IMR-90 (cell line): ENCODE measurements at regions not wholly inside any gene's neighbourhood (a gene's known extent, or its start where the extent isn't known, plus 50 kb on each side); places are given as distances from the start of the nearest gene placed in this dataset.

ENCODE experiments used
- ATAC-seq: fragments of 200-7000 bp; cut with Tn5 transposase; 2 replicates; pipeline ENCODE4 v1.9.1; 2020; ENCODE audit warnings: low read depth, mild to moderate bottlenecking, moderate library complexity
- BruUV-seq: library from RNA; stranded (reverse); fragments of 400-500 nt; replicated peaks from 2 replicates; lab custom pipeline; 2021; lab: Mats Ljungman, UMichigan
- CTCF ChIA-PET: fragments of 300-600 bp; formaldehyde crosslinking; extraction: SDS; loops from one replicate; lab custom pipeline; 2021; ENCODE audit warnings: antibody characterized with exemption; lab: Yijun Ruan, JAX
- POLR2A ChIA-PET: fragments of 300-600 bp; sonication (Branson Sonifier 250); formaldehyde crosslinking; loops from one replicate; lab custom pipeline; 2022; ENCODE audit warnings: antibody characterized with exemption; ENCODE audit not compliant: unreplicated experiment; lab: Charles Lee
- DNase-seq: peaks from one replicate; pipeline ENCODE4 v3.0.0; 2013
- H2AFZ ChIP-seq: replicated peaks from 2 replicates; pipeline ENCODE3; 2013; ENCODE audit warnings: low read length, mild to moderate bottlenecking; ENCODE audit not compliant: poor library complexity
- H2AK5ac ChIP-seq: 2 replicates; pipeline ENCODE4 v1.6.1; 2013; ENCODE audit warnings: low read depth, low read length, inconsistent platforms
- H2AK9ac ChIP-seq: replicated peaks from 2 replicates; pipeline ENCODE3; 2013; ENCODE audit warnings: mild to moderate bottlenecking, low read depth, low read length, moderate library complexity; ENCODE audit not compliant: poor library complexity
- H2BK120ac ChIP-seq: 2 replicates; pipeline ENCODE4 v1.6.1; 2013; ENCODE audit warnings: low read depth, low read length, inconsistent platforms
- H2BK15ac ChIP-seq: 3 replicates; pipeline ENCODE4 v1.6.1; 2013; ENCODE audit warnings: low read depth, low read length, inconsistent platforms
- H2BK20ac ChIP-seq: 2 replicates; pipeline ENCODE4 v1.6.1; 2013; ENCODE audit warnings: low read depth, mild to moderate bottlenecking, inconsistent platforms, low read length, moderate library complexity
- H2BK5ac ChIP-seq: 2 replicates; pipeline ENCODE4 v1.6.1; 2013; ENCODE audit warnings: mild to moderate bottlenecking, low read depth, low read length, inconsistent platforms; ENCODE audit not compliant: poor library complexity, severe bottlenecking
- H3K14ac ChIP-seq: replicated peaks from 2 replicates; pipeline ENCODE4 v1.6.1; 2013; ENCODE audit warnings: low read depth, low read length, inconsistent platforms
- H3K18ac ChIP-seq: 2 replicates; pipeline ENCODE4 v1.6.1; 2013; ENCODE audit warnings: low read depth, low read length, control low read depth
- H3K23ac ChIP-seq: 2 replicates; pipeline ENCODE4 v1.6.1; 2013; ENCODE audit warnings: low read depth, low read length, inconsistent platforms
- H3K27ac ChIP-seq: 2 replicates; pipeline ENCODE4 v1.5.1; 2013; ENCODE audit warnings: mild to moderate bottlenecking, control low read depth, low read length; ENCODE audit not compliant: insufficient read depth
- H3K27me3 ChIP-seq: 2 replicates; pipeline ENCODE4 v1.6.1; 2013; ENCODE audit warnings: low read length; ENCODE audit not compliant: control insufficient read depth, insufficient read depth
- H3K36me3 ChIP-seq: 2 replicates; pipeline ENCODE4 v1.6.1; 2013; ENCODE audit warnings: low read length, mixed read lengths; ENCODE audit not compliant: control insufficient read depth, insufficient read depth
- H3K4ac ChIP-seq: 2 replicates; pipeline ENCODE4 v1.6.1; 2013; ENCODE audit warnings: low read depth, low read length, inconsistent platforms
- H3K4me1 ChIP-seq: 2 replicates; pipeline ENCODE4 v1.6.1; 2013; ENCODE audit warnings: low read length, mixed read lengths; ENCODE audit not compliant: control insufficient read depth, insufficient read depth
- H3K4me2 ChIP-seq: 2 replicates; pipeline ENCODE4 v1.6.1; 2013; ENCODE audit warnings: low read depth, mild to moderate bottlenecking, control low read depth, low read length, moderate library complexity
- H3K4me3 ChIP-seq: 2 replicates; pipeline ENCODE4 v1.5.1; 2013; ENCODE audit warnings: low read depth, mild to moderate bottlenecking, control low read depth, low read length, moderate library complexity; ENCODE audit not compliant: insufficient read depth
- H3K56ac ChIP-seq: 2 replicates; pipeline ENCODE4 v1.6.1; 2013; ENCODE audit warnings: low read length, inconsistent platforms; ENCODE audit not compliant: insufficient read depth; ENCODE audit errors: extremely low read depth
- H3K79me1 ChIP-seq, 2 experiments: 2 replicates each; pipeline ENCODE4 v1.6.1; 2013; ENCODE audit warnings: low read length in 2 of 2, inconsistent platforms in 1 of 2, low read depth in 1 of 2
- H3K9ac ChIP-seq: 2 replicates; pipeline ENCODE4 v1.6.1; 2013; ENCODE audit warnings: low read depth, low read length, control low read depth
- H3K9me1 ChIP-seq: 2 replicates; pipeline ENCODE4 v1.6.1; 2013; ENCODE audit warnings: low read length, inconsistent platforms; ENCODE audit not compliant: insufficient read depth
- H3K9me3 ChIP-seq: 2 replicates; pipeline ENCODE4 v1.6.1; 2013; ENCODE audit warnings: low read length; ENCODE audit not compliant: control insufficient read depth, insufficient read depth
- H4K20me1 ChIP-seq: 2 replicates; pipeline ENCODE4 v1.6.1; 2013; ENCODE audit warnings: low read length, inconsistent platforms; ENCODE audit not compliant: insufficient read depth
- H4K5ac ChIP-seq: 2 replicates; pipeline ENCODE4 v1.6.1; 2013; ENCODE audit warnings: mild to moderate bottlenecking, low read depth, low read length, control low read depth
- H4K8ac ChIP-seq, 2 experiments: 2 replicates each; pipeline ENCODE4 v1.6.1; 2013; ENCODE audit warnings: low read depth in 2 of 2, low read length in 2 of 2, control low read depth in 1 of 2, inconsistent platforms in 1 of 2
- H4K91ac ChIP-seq: 2 replicates; pipeline ENCODE4 v1.6.1; 2013; ENCODE audit warnings: low read depth, low read length, inconsistent platforms; ENCODE audit not compliant: insufficient read depth
- BHLHE40 ChIP-seq: fragments of 150-350 bp; IDR thresholded peaks from 2 replicates; pipeline ENCODE4 v1.6.1; 2016; ENCODE audit warnings: mild to moderate bottlenecking, low read depth, low read length
- ELK1 ChIP-seq: fragments of 150-350 bp; IDR thresholded peaks from 2 replicates; pipeline ENCODE4 v1.6.1; 2016; ENCODE audit warnings: low read depth, mild to moderate bottlenecking, low read length, moderate library complexity, borderline replicate concordance
- FOS ChIP-seq: fragments of 150-350 bp; IDR thresholded peaks from 2 replicates; pipeline ENCODE4 v1.6.1; 2016; ENCODE audit warnings: low read depth, low read length
- MXI1 ChIP-seq: IDR thresholded peaks from 2 replicates; pipeline ENCODE4 v1.6.1; 2012; ENCODE audit warnings: low read depth, mild to moderate bottlenecking, low read length, moderate library complexity, borderline replicate concordance
- WGBS, 2 experiments: methylation state at CpG; one replicate each; pipeline versions ENCODE4 v1.1.5 to v1.1.7; 2013; ENCODE audit warnings: missing lambda C conversion rate in 2 of 2; ENCODE audit not compliant: insufficient read length in 1 of 2; ENCODE audit errors: extremely low coverage in 2 of 2; 5-methylcytosine and 5-hydroxymethylcytosine counted together
- dilution Hi-C: fragments of 300-500 bp; cut with HindIII; formaldehyde crosslinking; loops from one replicate; pipeline ENCODE4 v1.14.3; 2018; ENCODE audit warnings: low sequenced_read_pairs; ENCODE audit not compliant: unreplicated experiment
- in situ Hi-C: fragments of 300-500 bp; cut with MboI; formaldehyde crosslinking; loops from 3 replicates; pipeline ENCODE4 v1.14.3; 2019; ENCODE audit warnings: low sequenced_read_pairs, inconsistent platforms, mixed read lengths
- intact Hi-C: fragments of 100-400 bp; cut with micrococcal nuclease; formaldehyde crosslinking; loops from 2 replicates; pipeline ENCODE4 v1.10.0; 2022

GRCh38 chr4:149882251-149882650, 66.6 kb upstream of the IQCM start:
- peaks cover 1% of the 10 kb centered on the region; the same call in 1 of the 2 replicates for H3K27me3 ChIP-seq
- no peak overlapping the region for H3K27ac ChIP-seq
- H3K79me1 ChIP-seq, result no peaks in the 10 kb centered on the region
- no peak overlapping the region for H4K91ac ChIP-seq
- H2AFZ ChIP-seq, result no peak overlapping the region
- no peak overlapping the region for H4K8ac ChIP-seq
- no peak for DNase-seq
- TF ChIP-seq FOS, result no peak
- no peak for TF ChIP-seq MXI1
- no peak for TF ChIP-seq ELK1
- TF ChIP-seq BHLHE40, result no peak
- H2BK20ac ChIP-seq, result no peak overlapping the region
- H4K5ac ChIP-seq, result no peak overlapping the region
- no CpG with 5 or more reads among the region's 1 CpG for WGBS, 2 experiments
- no peak overlapping the region for H3K23ac ChIP-seq
- H3K4me2 ChIP-seq, result no peak overlapping the region
- H3K36me3 ChIP-seq, result no peaks in the 10 kb centered on the region
- ChIA-PET POLR2A (no interaction called here), CTCF (no interaction called here)
- H3K56ac ChIP-seq, result no peak overlapping the region
- in situ Hi-C loops, result loop anchor here (25.0 kb wide), 1 partner anchor 920 kb away; no protein-coding TSS in a partner anchor
- BruUV-seq, result no TSS peak
- H4K20me1 ChIP-seq, result no peaks in the 10 kb centered on the region
- peaks cover 6% of the 10 kb centered on the region for H3K4me1 ChIP-seq
- H3K9ac ChIP-seq, result no peak overlapping the region
- no peaks in the 10 kb centered on the region for H3K9me1 ChIP-seq
- dilution Hi-C loops, result no loop called here
- H3K9me3 ChIP-seq, result no peaks in the 10 kb centered on the region
- no peak overlapping the region for H2BK120ac ChIP-seq
- no peak for ATAC-seq
- no peak overlapping the region for H3K4ac ChIP-seq
- no peak overlapping the region for H2AK9ac ChIP-seq
- intact Hi-C loops, result no loop called here
- no peak overlapping the region for H2BK5ac ChIP-seq
- no peak overlapping the region for H3K18ac ChIP-seq
- H3K4me3 ChIP-seq, result no peak overlapping the region
- H2BK15ac ChIP-seq, result no peak overlapping the region
- H3K14ac ChIP-seq, result no peak overlapping the region
- H2AK5ac ChIP-seq, result no peak overlapping the region
